Transverse colon (tissue), 4 donors: ENCODE measurements at regions not wholly inside any gene's neighbourhood (a gene's known extent, or its start where the extent isn't known, plus 50 kb on each side); places are given as distances from the start of the nearest gene placed in this dataset.

ENCODE experiments used
- DNase-seq: peaks from one replicate; pipeline ENCODE4 v3.0.0-alpha.2; 2019
- H3K27ac ChIP-seq, 4 donors: fragments of 200-600 bp; sonication (generic); 2 replicates each; pipeline ENCODE4 v1.5.1; 2016 to 2018; ENCODE audit warnings: inconsistent platforms in 4 of 4
- H3K27me3 ChIP-seq: fragments of 200-600 bp; sonication (generic); 2 replicates; pipeline ENCODE4 v1.5.1; 2017; ENCODE audit warnings: inconsistent platforms
- H3K36me3 ChIP-seq, 4 donors: fragments of 200-600 bp; sonication (generic); 2 replicates each; pipeline ENCODE4 v1.5.1; 2017 to 2019; ENCODE audit warnings: inconsistent platforms in 4 of 4
- H3K4me1 ChIP-seq, 4 donors: fragments of 200-600 bp; sonication (generic); 2 replicates each; pipeline ENCODE4 v1.5.1; 2017 to 2020; ENCODE audit warnings: inconsistent platforms in 4 of 4
- H3K4me3 ChIP-seq, 4 donors: fragments of 200-600 bp; sonication (generic); 1 replicate in 1 of 4; 2 replicates in 3 of 4; pipeline versions ENCODE4 v1.5.1 to v1.6.1; 2017 to 2019; ENCODE audit warnings: inconsistent platforms in 4 of 4
- H3K9me3 ChIP-seq, 2 donors: fragments of 200-600 bp; sonication (generic); 2 replicates each; pipeline ENCODE4 v1.5.1; 2017 to 2019; ENCODE audit warnings: inconsistent platforms in 2 of 2
- CTCF ChIP-seq, 5 experiments: fragments of 200-600 bp in 3 of 5; fragments of 450-650 bp in 2 of 5; sonication (generic) in 3 of 5; IDR thresholded peaks; 1 replicate in 2 of 5; 2 replicates in 3 of 5; pipeline ENCODE4 v1.5.1; 2016 to 2017; ENCODE audit warnings: antibody characterized with exemption in 5 of 5, inconsistent platforms in 3 of 5, mild to moderate bottlenecking in 2 of 5, moderate library complexity in 1 of 5
- EP300 ChIP-seq: sonication (generic); formaldehyde crosslinking; IDR thresholded peaks from one replicate; pipeline ENCODE4 v1.6.1; 2017; ENCODE audit warnings: antibody characterized with exemption, low read depth
- POLR2A ChIP-seq: fragments of 450-650 bp; IDR thresholded peaks from one replicate; pipeline ENCODE4 v1.6.1; 2016; ENCODE audit warnings: antibody characterized with exemption, mild to moderate bottlenecking, moderate library complexity
- POLR2AphosphoS5 ChIP-seq, 3 donors: sonication (generic); formaldehyde crosslinking; IDR thresholded peaks; one replicate each; pipeline ENCODE4 v1.6.1; 2016; ENCODE audit warnings: antibody characterized with exemption in 3 of 3
- WGBS, 2 donors: methylation state at CpG; one replicate each; pipeline ENCODE4 v1.1.5; 2018; ENCODE audit warnings: low coverage in 1 of 2; 5-methylcytosine and 5-hydroxymethylcytosine counted together
- in situ Hi-C, 4 donors: fragments of 200-750 bp; cut with MboI; loops; one replicate each; pipeline versions ENCODE4 v1.15.0 to v1.15.1; 2017; ENCODE audit warnings: low sequenced_read_pairs in 3 of 4, low pct_ligation_motif_present in 1 of 4, low pct_unique_long_range_greater_than_20kb in 1 of 4
- intact Hi-C: fragments of 100-400 bp; cut with DNase I; formaldehyde crosslinking; loops from one replicate; pipeline ENCODE4 v1.15.1; 2023; ENCODE audit warnings: low total_unique reads

DNA sequence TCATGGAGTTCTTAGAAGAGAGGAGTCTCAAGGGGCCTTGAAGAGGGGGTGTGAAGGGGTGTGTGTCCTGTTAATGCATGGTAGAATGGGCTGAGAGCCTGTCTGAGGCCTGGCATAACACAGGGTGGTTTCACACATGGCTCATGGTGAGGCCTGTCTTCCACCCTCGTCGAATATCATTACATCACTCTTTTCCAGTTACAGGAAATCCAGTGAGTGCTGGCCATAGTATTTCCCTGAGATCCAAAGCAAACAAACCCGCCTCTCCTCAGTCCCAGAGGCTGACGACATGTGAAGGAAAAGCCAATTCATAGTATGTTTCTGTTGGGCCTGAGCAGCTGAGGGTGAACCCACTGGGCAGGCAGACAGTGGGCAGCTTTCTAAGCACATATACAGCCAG, 159.4 kb upstream of the NR3C1 start:
- DNase-seq, result no peak
- Histone ChIP-seq H3K27me3 (no peaks in the 10 kb centered on the region), H3K36me3 (no peaks in the 10 kb centered on the region), H3K9me3 (no peaks in the 10 kb centered on the region), H3K4me1 (no peaks in the 10 kb centered on the region), H3K4me3 (no peak overlapping the region), H3K27ac (no peak overlapping the region)
- TF ChIP-seq EP300 (no peak), POLR2AphosphoS5 (IDR thresholded peaks at IDR 0.05) (no peak), POLR2A (no peak), CTCF (IDR thresholded peaks at IDR 0.05) (no peak)
- intact Hi-C loops, result loop anchor here (5.0 kb wide), 1 partner anchor 1396 kb away; no protein-coding TSS in a partner anchor
- in situ Hi-C loops, result no loop called here
- WGBS, 2 donors, result 17 to 43% methylated on average over 4 of the region's 4 CpGs

DNA sequence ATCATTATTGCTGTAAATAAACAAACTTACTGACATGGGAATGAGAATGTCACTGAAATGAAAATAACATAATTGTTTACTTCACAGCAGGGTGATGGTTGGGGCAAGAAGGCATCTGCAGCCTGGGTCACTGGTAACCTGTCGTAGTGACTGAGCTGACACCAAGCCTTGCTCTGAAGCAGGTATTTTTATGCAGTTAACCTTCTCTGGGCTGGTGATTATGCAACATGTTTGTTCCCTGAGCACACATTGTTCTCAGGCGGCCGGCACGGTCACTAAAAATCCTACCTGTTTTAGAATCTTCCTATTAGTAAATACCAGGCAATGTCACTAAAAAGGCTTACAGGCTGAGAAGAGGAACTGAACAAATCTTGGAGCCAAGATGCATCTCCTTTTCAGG, 157.7 kb upstream of the NR3C1 start:
- intact Hi-C loops (loop anchor here (5.0 kb wide), 1 partner anchor 1394 kb away; no protein-coding TSS in a partner anchor), in situ Hi-C loops (no loop called here)
- DNase-seq, result no peak
- TF ChIP-seq POLR2AphosphoS5 (IDR thresholded peaks at IDR 0.05), result no peak
- no peak for TF ChIP-seq CTCF (IDR thresholded peaks at IDR 0.05)
- TF ChIP-seq EP300, result no peak
- TF ChIP-seq POLR2A, result no peak
- H3K36me3 ChIP-seq, result no peaks in the 10 kb centered on the region
- 85 to 92% methylated on average over 4 of the region's 4 CpGs for WGBS, 2 donors
- H3K9me3 ChIP-seq, result no peaks in the 10 kb centered on the region
- no peak overlapping the region for H3K27ac ChIP-seq
- H3K4me3 ChIP-seq, result no peak overlapping the region
- H3K27me3 ChIP-seq, result no peaks in the 10 kb centered on the region
- H3K4me1 ChIP-seq, result no peaks in the 10 kb centered on the region

- Histone ChIP-seq H3K4me3 (no peak overlapping the region), H3K9me3 (no peaks in the 10 kb centered on the region), H3K27ac (no peak overlapping the region), H3K4me1 (no peaks in the 10 kb centered on the region), H3K27me3 (no peaks in the 10 kb centered on the region), H3K36me3 (no peaks in the 10 kb centered on the region)
- no peak for TF ChIP-seq POLR2A
- no peak for TF ChIP-seq CTCF (IDR thresholded peaks at IDR 0.05)
- TF ChIP-seq EP300, result no peak
- no peak for TF ChIP-seq POLR2AphosphoS5 (IDR thresholded peaks at IDR 0.05)
- no peak for DNase-seq
- 93 to 97% methylated on average over 1 of the region's 1 CpG for WGBS, 2 donors
- in situ Hi-C loops (no loop called here), intact Hi-C loops (loop anchor here (5.0 kb wide), 1 partner anchor 1393 kb away; no protein-coding TSS in a partner anchor)
Observed at GRCh38 chr5:143560378-143560777, 156.9 kb upstream of the NR3C1 start.

GRCh38 chr5:143559586-143560109, 156.2 kb upstream of the NR3C1 start:
- intact Hi-C loops (loop anchor here (5.0 kb wide), 1 partner anchor 1392 kb away; no protein-coding TSS in a partner anchor), in situ Hi-C loops (no loop called here)
- DNase-seq, result no peak
- no peaks in the 10 kb centered on the region for H3K36me3 ChIP-seq
- no peak overlapping the region for H3K4me3 ChIP-seq
- no peak overlapping the region for H3K27ac ChIP-seq
- TF ChIP-seq EP300 (no peak), POLR2A (no peak), POLR2AphosphoS5 (IDR thresholded peaks at IDR 0.05) (no peak), CTCF (IDR thresholded peaks at IDR 0.05) (no peak)
- H3K27me3 ChIP-seq, result no peaks in the 10 kb centered on the region
- WGBS, 2 donors, result 93 to 100% methylated on average over 1 of the region's 1 CpG
- no peaks in the 10 kb centered on the region for H3K4me1 ChIP-seq
- H3K9me3 ChIP-seq, result no peaks in the 10 kb centered on the region
